ENCODE measurements at regions not wholly inside any gene's neighbourhood (a gene's known extent, or its start where the extent isn't known, plus 50 kb on each side); places are given as distances from the start of the nearest gene placed in this dataset.

- no peak for DNase-seq
Measured at GRCh38 chr13:73997964-73998363, 136.2 kb downstream of the KLF12 start.

- no peak for DNase-seq
Measured at GRCh38 chr13:73996569-73996968, 137.6 kb downstream of the KLF12 start.

DNA sequence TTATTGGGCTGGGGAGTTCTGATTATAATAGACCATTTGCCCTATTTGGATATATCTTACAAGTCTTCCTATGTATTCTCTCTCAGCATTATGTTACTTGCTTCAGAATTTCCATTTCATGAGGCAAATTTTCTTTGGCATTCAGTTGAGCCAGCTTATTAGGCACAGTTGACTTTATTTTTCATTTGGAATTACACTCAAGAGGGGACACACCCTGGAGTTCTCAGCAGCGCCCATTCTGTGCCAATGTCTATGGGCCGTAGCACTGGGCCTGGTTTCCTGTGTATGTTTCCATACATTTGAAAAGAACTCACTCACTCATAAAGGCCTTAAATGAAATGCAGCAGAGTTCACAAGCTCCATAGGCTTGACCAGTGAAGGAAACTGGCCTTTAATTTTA is 138.5 kb downstream of the KLF12 start:
- DNase-seq: no peak

GRCh38 chr13:73993661-73994060 is 140.5 kb downstream of the KLF12 start:
- no peak for DNase-seq

- no peak for DNase-seq
Measured at GRCh38 chr13:73991884-73992283, 142.3 kb downstream of the KLF12 start.

DNA sequence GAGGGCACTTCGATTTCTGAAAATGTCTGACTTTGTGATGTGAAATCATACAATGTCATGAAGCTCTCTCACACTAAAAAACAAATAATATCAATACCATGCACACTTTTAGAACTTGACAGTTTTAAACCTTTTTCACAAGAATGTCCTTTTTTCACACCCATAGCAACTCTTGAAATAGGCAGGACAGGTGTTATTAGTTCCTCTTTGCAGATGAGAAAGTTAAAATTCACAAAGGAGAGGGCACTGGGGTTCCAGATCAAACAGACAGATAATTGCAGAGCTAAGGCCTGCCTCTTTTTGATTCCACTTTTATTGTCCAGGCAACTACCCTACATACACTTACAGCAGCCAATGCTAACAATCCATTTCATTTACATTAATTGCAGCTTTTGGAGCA is 142.8 kb downstream of the KLF12 start:
- no peak for DNase-seq

GRCh38 chr13:73989244-73989843 is 144.9 kb downstream of the KLF12 start:
- DNase-seq: no peak

GRCh38 chr13:73988461-73988860 is 145.7 kb downstream of the KLF12 start:
- no peak for DNase-seq

DNA sequence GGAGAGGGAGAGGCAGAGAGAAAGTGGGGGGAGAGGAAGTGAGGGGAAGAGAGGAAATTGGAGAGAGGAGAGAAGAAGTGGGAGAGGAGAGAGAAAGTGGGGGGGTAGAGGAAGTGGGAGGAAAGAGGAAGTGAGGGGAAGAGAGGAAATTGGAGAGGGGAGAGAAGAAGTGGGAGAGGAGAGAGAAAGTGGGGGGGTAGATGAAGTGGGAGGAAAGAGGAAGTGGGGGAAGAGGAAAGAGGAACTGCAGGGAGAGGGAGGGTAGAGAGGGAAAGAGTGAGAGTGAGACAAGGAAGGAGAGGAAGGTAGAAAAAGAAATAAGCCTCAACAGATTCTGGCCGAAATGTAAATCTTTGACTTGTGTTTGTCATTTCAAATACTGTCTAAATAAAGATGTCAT is 146.6 kb downstream of the KLF12 start:
- DNase-seq: no peak

GRCh38 chr13:73985783-73986182 is 148.4 kb downstream of the KLF12 start:
- DNase-seq: no peak

DNA sequence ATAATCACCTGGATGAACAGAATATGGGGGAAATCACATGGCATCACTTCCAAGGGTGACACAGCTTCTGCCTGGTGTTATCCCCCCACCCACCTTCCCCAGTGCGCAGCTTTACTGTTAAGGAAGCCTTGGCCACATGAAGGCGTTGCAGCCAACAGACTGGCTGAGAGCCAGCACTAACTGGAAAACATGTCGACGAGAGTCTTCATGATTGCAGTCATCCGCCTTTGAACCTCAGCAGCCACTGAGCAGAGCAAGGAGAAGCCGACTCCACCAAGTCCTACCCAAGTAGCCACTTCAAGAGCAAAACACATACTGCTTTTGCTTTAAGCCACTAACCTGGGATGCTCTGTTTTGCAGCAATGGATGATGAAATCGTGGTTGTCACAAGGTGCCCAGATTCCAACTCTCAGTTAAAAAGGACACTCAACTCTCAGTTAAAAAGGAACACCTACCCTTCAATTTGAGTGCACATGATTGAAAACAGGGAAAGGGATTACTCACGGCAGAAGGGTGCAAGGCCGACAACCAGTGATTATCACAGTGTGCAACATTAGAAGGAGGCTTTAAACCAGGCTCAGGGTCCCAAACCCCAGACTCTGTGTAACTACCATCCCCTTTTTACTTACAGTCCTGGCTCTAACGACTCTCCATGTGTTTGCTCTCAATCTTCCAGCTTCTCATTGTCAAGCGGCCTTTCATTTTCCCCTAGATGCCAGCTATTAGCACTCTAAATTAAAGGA is 149.1 kb downstream of the KLF12 start:
- DNase-seq: peak; percentile 70 to 78

DNA sequence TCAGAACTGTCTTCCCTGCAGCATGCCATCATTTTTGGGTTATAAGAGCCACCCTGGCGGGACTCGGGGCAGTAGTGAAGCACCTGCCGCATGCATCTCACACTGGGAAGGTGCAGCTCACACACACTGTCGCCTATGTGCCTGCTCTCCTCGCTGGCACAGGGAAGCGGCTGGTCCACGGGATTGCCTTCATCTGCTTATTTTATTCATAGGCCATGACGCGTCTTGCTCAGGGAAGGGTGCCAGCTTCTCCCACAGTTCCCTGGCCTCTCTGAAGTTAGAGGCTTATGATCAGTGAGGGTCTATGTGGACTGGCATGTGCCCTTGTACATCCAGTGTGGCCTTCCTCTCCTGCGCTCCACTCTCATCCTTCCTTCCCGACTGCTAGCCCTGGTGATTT is 150.0 kb downstream of the KLF12 start:
- no peak for DNase-seq

- no peak for DNase-seq
Measured at GRCh38 chr13:73983109-73983508, 151.1 kb downstream of the KLF12 start.

GRCh38 chr13:73981595-73981994 is 152.6 kb downstream of the KLF12 start:
- DNase-seq: no peak

DNA sequence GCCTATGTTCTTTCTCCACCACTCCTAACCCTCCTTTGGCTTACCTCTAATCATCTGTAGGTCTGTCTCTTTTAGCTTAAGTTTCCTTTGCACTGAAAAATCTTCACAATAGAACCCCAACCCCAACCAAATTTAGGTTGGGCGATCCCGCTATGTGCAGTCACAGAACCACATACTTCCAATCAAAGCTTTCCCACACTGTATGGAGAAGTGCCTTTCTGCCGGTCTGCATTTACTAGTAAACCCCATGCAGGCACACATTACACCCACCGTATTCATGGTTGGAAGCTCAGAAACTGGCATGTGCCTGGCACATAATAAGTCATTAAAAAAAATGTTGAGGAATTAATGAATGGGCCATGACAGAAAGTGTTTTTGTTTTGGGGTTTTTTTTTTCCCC is 158.4 kb downstream of the KLF12 start:
- no peak for DNase-seq

DNA sequence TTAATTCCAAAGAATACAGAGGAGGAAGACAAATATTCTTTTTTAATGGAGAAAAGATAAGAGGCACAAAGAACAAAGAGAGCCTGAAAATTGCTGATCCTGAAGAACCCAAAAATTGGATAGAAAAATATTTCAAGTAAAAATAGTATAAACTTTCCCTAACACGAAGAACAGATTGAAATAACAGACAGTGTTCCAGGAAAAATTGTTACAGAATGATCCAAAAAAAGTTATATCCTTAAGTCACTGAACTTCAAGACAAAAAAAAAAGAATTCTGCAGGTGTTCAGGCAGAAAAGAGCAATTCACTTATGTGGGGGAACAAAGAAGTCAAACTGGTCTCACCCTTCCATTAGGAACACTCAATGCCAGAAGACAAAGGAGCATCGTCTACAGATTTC is 160.2 kb downstream of the KLF12 start:
- no peak for DNase-seq

DNA sequence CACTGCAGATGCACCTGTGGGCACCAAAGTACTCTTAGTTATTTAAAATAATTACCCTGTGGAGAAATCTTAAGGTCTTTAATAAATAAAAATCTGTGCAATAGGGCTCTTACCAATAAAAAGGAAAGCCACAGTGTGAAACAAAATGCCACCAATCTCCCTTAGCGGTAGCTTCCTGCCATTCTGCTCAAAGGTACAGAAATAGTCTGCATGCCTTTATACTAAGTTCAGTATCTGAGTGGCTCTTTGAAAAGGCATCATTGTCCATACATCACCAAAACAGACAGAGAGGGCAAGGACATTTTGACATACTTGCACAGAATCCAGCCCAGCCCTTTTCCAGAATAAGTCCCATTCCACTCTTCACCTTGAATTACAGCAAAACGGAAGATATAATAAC is 161.0 kb downstream of the KLF12 start:
- DNase-seq: no peak

DNA sequence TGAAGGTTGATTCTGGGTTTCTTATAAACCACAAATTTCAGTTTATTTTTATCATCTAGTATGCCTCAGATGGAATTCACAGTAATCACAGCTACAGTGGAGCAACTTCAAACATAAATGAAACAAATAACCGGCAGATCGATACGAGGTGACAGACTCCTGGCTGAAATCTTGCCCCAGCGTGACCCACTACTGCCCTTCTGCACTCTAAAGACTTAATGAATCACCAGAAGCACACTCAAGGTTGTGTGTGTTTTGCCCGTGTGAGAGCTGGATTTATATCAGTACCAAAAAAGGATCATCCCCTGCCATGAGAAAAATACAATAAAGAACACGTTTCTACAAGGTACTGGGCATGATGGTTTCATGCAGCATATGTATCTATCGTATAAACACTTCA is 161.7 kb downstream of the KLF12 start:
- DNase-seq: no peak

- no peak for DNase-seq
Measured at GRCh38 chr13:73971481-73971880, 162.7 kb downstream of the KLF12 start.

GRCh38 chr13:73970421-73971055 is 163.7 kb downstream of the KLF12 start:
- no peak for DNase-seq

DNA sequence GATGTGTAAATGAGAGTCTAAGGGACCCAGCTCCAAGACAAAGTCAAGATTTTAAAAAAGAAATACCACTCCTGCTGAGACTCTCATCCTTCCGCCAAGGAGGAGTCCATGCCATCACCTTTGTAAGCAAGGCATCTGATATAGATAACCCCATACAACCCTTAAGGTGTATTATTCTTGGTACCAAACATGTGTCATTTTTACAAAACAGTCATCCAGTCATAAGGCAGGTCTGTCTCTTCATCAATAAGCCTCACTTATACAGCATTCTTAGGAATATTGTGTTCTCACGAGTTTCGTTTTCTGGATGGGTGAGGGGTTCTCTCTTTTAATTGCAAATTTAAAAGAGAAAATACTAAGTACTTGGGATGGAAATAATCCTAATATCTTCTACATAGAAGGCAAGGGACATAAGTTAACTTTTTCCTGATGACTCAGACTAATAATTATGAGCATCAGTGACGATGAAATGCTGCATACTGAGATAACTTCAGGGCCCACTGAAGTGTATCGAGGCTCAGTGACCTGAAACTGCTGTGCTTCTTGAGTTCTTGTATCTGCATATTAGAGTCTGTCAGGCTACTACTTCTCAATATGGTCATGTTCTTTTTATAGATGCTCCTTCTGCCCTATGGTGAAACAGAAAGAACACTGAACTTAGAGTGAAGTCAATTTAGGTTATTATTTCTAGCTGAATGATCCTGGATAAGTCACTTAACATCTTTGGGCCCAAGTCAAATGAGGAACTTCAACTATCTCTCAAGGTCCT is 166.6 kb downstream of the KLF12 start:
- DNase-seq: no peak

- DNase-seq: no peak
Measured at GRCh38 chr13:73966331-73966730, 167.9 kb downstream of the KLF12 start.

- DNase-seq: no peak
Measured at GRCh38 chr13:73962284-73962683, 171.9 kb downstream of the KLF12 start.

GRCh38 chr13:73961181-73961580 is 173.0 kb downstream of the KLF12 start:
- no peak for DNase-seq

Measured in stimulated activated CD4-positive, alpha-beta T cell treated with anti-CD3 and anti-CD28 coated beads, Interleukin-2, amount 100 ng/mL, for 24 hours (primary cell).